Esophagus squamous epithelium (tissue), 4 donors: ENCODE measurements at regions not wholly inside any gene's neighbourhood (a gene's known extent, or its start where the extent isn't known, plus 50 kb on each side); places are given as distances from the start of the nearest gene placed in this dataset.

Source experiments
- POLR2A ChIP-seq, 4 donors: fragments of 450-650 bp; IDR thresholded peaks; one replicate each; pipeline ENCODE4 v1.6.1; 2017; ENCODE audit warnings: antibody characterized with exemption in 4 of 4, mild to moderate bottlenecking in 4 of 4, moderate library complexity in 3 of 4
- TF ChIP-seq, protein P1 (sequence below), 6 experiments: fragments of 450-650 bp in 4 of 6; fragments of 200-600 bp in 2 of 6; sonication (generic) in 2 of 6; IDR thresholded peaks; one replicate each; pipeline ENCODE4 v1.5.1; 2016 to 2019; ENCODE audit warnings: antibody characterized with exemption in 6 of 6, mild to moderate bottlenecking in 4 of 6, moderate library complexity in 4 of 6

DNA sequence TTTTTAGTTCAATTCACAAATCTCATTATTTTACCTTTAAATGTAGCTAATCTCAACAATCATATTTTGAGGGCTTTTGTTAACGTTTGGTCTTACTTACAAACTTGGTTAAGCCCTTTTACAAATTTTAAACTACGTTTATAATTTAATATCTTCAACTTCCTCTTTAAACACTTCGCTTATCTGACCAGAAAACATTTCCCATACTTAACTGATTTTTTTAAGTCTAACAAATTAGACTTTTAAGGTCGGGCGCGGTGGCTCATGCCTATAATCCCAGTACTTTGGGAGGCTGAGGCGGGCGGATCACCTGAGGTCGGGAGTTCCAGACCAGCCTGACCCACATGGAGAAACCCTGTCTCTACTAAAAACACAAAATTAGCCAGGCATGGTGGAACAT is 300.9 kb downstream of the LMX1A start:
- TF ChIP-seq, protein P1, sequence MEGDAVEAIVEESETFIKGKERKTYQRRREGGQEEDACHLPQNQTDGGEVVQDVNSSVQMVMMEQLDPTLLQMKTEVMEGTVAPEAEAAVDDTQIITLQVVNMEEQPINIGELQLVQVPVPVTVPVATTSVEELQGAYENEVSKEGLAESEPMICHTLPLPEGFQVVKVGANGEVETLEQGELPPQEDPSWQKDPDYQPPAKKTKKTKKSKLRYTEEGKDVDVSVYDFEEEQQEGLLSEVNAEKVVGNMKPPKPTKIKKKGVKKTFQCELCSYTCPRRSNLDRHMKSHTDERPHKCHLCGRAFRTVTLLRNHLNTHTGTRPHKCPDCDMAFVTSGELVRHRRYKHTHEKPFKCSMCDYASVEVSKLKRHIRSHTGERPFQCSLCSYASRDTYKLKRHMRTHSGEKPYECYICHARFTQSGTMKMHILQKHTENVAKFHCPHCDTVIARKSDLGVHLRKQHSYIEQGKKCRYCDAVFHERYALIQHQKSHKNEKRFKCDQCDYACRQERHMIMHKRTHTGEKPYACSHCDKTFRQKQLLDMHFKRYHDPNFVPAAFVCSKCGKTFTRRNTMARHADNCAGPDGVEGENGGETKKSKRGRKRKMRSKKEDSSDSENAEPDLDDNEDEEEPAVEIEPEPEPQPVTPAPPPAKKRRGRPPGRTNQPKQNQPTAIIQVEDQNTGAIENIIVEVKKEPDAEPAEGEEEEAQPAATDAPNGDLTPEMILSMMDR (IDR thresholded peaks at IDR 0.05), result no peak
- no peak for TF ChIP-seq POLR2A (IDR thresholded peaks at IDR 0.05)
